GM19397 (cell line): ENCODE measurements at regions not wholly inside any gene's neighbourhood (a gene's known extent, or its start where the extent isn't known, plus 50 kb on each side); places are given as distances from the start of the nearest gene placed in this dataset.

ENCODE experiments used
- ATAC-seq: cut with Tn5 transposase; IDR thresholded peaks from one replicate; pipeline ENCODE4 v1.9.1; 2021; ENCODE audit warnings: mild to moderate bottlenecking, moderate library complexity; ENCODE audit not compliant: unreplicated experiment

DNA sequence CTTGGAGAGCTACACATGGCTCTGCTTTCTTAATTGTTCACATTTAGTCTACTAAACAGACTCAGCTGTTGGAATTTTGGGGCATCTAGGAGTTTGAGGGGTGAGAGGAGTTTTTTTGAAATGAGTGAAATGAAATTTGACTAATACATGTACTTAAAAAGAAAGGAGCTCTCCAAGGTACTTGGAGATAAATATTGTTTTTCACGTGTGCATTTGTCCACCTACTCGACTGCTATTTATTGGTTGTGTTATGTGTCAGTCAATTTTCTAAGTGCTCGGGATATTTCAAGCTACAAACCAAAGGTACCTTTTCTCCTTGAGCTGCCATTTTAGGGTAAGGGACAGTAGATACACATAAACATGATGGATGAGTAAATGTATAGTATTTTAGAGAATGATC is 697.0 kb downstream of the LIG4 start:
- no peak for ATAC-seq

DNA sequence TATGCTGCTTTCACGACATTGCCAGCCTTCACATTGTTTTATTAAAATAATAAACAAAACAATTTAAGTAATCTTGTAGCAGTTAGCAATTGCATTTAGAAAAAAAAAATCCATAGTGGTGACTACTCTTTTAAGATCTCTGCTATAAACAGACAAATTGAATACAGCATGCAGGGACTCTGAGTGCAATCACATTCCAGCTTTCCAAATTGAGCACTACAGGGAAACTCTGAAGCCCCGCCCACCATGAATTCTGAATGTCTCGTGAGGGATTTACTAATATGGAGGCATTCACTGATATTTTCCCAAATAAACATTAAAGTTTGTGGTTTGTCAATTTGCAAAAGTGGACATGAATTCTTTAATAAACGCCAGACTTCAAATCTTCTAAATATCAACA is 698.8 kb downstream of the LIG4 start:
- ATAC-seq = no peak

DNA sequence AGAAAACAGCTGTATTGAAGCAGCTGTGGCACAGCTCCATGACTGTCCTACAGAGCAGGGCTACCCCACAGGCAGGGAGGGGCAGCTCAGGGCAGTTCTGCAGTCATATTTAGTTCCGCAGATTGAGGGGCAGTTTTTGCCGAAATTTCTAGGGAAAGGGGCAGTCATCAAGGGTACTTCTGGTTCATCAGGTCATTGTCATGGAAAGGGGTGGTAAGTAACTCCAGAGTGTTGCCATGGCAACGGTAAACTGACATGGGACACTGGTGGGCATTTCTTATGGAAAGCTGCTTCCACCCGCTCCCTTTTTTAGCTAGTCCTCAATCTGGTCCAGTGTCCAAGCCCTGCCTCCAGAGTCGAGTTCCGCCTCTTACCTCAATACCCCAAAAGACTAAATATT is 702.8 kb downstream of the LIG4 start:
- ATAC-seq = no peak

DNA sequence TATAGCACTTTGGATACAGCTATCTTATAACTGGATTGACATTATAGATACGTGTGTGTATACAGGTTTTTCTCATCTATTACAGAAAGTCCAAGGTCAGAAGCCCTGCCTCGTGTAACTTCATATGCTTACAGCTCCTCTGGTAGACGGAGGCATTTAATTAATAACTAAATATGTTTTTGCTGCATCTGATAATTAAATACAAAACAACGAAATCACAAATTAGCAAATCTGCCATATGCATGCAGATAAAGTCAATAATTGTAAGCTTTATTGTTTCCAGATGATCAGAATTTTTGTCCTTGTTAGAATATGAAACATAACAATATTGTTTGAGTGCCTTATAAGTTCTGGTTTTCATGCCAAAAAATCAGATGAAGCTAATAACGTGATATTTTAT is 717.7 kb downstream of the LIG4 start:
- ATAC-seq = no peak

DNA sequence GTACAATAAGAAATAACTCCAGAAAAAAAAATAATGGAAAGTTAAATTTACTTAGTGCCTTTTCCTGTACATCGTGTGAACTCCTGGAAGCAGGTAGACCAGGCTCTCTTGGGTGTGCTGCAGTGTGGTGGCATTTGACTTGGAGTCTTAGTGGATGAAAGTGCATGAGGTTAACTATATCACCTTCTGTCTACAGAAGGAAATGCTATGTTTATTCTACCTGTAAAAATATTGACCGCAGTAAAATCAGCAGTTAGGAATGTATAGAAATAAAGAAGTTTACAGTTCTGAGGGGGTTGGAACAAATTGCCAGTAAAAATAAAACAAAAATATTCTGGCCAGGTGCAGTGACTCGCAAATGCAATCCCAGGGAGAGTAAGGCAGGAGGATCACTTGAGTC is 722.1 kb downstream of the LIG4 start:
- ATAC-seq = no peak

DNA sequence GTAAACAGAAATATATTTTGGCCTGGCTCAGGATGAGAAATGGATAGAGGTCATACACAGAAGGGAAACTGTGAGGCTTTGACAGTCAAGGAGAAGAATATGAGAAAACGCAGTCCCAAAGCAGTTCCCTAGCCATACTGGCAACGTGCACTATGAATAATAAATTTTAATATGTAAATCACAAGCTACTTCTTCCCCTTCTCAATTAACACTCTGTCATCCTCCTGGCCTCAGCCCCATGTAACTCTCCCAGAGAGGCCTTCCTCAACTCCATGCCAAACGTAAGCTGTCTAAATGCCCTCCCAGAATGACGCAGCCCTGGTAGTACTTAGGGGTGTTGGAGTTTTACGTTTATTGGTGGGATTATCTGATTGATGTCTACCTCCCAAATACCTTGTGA is 732.6 kb downstream of the LIG4 start:
- ATAC-seq = no peak

DNA sequence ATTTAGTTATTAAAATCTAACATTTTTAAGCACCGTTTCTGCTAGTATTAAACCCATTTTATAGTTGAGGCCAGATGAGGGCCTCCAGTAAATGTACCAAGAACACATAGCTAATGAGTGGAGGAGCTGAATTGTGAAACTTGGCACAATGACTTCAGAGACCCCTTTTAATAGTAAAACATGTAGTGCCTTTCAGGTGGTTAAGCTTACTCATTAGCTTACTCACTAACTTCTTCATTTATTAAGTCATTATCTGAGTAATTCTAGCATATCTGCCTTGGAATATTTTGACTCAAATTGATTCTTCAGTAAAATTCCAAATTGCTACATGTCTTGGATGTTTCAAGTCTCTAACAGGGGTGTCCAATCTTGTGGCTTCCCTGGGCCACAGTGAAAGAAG is 735.2 kb downstream of the LIG4 start:
- no peak for ATAC-seq

DNA sequence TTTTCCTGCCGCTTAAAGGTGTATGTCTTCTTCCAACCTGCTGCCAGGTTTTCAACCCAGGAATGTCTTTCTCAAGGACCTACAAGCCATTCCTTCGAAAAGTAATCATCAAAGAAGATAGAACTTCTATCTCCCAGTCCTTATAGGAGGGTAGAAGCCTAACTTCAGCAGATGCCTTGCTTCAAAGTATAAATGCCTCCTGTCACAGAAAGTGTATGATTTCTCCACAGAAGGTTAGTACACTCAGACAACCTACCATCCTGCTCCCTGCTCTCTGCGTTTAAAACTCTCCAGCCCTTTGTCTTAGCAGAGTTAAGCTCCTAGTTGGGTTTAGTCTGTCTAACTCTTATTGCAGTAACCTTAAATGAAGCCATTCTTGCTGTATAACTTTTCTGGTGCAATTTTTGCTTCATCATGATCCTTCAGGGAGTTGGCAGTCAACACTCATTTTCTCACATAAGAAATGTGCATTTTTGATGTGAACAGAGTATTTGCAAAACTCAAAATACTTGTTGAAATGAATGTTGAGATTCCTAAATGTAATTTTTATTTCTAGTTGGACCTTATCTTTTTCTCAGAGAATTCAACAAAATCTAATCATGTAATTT is 737.5 kb downstream of the LIG4 start:
- no peak for ATAC-seq

DNA sequence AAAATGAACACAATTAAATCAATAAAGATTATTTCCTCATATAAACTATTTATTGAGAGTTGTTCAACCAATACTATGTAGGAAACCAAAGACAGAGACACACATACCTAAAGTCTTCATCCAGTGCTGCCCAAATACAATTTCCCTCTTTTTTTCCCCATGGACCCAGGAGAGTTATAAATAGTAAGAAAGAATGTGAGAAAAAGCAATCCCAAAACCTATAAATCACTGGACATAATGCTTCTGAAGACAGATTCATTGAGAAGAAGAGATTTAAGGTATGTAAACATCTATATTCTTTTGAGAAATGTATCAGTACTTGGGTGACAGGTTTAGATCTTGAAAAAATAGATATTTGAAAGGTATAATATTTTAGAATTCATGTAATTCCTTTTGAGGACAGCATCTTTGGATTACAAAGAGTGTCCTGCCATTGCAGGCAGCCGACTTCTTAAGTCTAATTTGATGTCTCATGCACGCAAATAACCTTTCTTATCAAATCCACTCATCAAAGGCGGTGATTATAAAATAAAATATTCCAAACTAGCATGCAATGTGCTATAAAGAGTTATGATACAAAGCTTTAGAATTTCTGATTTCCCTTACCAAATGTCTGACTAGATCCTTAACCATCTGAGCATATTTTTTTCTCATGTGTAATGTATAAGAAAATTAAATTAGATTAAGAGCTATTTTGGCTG is 739.4 kb downstream of the LIG4 start:
- no peak for ATAC-seq

DNA sequence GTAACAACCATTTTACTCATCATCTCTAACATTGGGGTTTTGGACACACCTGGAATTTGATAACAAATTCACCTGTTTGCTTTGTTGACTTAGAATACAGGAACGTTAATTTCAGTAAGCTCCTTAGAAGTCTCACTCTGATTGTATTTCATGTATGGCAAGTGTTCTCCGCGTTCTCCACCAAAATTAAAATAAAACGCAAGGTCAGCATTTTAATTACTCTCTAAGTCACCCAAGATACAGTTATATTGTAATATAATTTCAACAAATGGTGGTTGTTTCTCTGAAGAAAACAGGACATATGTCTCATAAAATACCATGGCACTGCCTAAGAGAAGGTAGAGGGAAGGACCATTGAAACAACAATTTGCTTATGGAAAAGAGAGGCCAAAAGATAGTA is 742.1 kb downstream of the LIG4 start:
- no peak for ATAC-seq

DNA sequence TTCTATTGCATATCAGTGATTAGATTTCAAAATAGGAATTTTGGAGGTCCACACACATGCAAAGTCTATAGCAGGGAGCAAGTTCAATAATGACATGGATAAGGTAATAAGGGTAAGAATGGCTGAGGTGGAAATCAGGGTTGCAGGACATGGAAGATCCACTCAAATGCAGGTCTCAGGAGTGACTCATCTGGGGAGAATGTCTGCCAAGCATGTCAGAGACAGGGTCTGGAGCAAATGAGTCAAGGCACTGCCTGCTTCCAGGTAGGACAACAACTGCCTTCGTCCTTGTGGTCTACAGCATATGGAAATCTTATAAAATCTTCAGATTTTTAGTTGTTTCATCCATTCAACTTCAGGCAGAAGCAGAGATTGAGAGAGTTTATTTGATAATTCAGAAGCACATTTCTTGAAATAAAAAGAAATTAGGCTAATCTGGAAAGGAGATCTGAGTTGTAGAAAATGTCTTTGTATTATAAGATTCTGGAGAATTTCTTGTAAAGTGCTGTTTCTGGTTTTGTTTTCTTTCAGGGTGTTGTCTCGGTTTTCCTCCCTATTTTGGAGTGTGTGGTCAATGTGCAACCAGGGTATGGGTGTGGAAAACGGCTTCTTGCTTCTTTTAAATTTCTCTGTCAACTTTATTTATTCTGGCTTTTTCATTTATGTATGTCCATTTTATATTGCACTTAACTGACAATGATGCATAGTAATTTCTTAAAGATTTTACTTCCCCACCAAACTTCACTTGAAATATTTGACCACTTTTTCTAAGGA is 748.8 kb downstream of the LIG4 start:
- ATAC-seq = no peak

DNA sequence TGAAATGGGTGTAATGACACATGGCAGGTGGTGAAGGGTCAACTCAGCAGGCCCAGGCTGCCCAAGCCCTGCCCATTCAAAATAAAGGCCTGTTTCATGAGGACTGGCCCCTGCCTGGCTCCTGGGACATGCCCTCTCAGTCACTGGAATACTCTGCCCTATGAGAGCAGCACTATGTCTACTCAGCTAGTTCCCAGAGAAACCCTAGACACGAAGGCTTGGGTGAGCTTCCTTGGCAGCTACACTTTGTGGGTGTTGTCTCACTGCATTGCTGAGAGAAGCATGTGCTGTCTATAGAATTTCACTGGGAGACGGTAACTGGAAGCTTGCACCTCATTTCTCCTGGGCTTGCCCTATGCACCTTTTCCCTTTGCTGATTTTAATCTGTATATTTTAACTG is 752.8 kb downstream of the LIG4 start:
- no peak for ATAC-seq

DNA sequence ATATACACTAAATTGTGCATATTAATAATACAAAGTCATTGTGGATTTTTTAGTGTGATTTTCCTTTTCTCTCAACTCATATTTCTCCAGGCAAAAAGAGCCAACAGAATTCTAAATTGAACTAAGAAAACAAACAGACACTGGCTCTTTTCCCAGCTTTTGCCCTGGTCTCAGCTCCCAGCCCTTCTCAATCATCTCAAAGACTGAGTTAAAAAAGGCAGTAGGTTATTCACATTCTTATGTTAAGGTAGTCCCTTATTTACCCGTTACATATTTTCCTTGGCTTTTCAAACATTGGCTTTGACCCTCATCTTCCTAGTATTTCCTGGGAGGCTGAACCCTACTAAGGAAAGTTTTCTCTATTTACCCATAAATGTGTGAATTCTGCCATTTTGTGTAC is 753.6 kb downstream of the LIG4 start:
- ATAC-seq = no peak

DNA sequence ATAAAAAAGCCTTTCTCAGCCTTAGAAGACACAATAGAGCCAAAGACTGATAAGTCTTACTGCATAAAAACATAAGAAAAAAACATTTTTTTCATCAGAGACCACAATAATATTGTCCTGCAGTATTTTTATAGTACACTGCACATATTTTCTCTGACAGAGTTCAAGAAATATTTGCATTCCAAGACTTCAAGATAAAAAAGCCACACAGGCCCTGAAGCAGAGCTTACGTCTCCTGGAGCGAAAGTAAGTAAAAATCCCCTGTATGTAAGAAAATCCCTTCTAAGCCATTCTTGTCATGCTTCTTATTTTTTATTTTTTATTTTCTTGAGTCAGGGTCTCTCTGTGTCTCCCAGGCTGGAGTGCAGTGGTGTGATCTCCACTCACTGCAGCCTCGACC is 755.9 kb downstream of the LIG4 start:
- no peak for ATAC-seq

DNA sequence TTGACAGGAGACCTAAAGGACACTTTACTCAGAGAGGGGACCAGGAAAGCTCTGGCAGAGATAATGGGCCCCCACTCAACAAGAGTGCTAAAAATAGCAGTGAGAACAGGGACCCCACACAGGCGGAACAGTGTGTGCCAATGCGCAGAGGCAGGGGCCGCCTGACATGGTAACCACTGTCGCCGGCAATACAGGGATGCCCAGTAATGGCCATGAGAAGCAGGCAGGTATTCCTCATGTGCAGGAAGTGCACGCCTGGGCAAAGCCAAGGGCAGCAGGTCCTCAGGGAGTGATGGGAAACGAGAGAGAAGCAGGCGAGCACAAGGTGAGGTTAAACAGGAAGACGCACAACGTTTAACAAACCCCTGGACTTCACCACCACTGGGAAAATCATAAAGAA is 757.1 kb downstream of the LIG4 start:
- no peak for ATAC-seq

DNA sequence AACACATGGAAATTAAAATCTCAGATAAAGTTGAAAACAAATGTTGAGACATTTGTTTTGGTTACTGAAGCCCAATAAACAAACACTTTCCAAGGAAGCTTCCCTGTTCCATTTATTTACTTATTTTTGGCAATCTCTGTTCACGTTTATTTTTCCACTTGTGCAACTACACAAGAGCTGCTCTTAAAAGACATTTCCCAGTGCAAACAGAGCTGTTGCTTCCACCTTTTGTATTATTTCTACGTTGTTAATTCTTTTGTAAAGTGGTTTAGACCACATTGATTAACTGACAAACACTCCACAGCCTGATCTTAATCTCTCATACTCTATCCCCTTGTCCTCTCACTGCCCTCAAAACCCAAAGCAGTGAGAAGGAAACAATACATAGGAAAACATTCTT is 757.6 kb downstream of the LIG4 start:
- ATAC-seq = no peak

DNA sequence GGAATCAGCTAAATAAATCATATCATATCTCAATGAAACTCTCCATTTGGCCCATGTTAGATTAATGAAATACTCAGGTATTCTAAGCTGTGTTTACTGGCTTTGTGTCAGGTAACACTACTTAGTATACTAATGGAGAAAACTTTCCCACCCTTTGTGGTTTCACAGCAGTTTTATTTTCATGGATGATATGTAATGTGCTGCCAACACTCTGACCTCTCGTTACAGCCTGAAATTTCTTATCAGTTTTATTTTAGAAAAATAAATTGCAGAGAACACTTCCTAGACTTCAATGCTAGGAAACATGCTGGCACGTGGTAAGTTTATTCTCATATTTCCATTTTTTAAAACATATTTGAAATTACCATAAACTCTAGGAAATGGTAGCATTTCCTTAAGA is 758.9 kb downstream of the LIG4 start:
- no peak for ATAC-seq

DNA sequence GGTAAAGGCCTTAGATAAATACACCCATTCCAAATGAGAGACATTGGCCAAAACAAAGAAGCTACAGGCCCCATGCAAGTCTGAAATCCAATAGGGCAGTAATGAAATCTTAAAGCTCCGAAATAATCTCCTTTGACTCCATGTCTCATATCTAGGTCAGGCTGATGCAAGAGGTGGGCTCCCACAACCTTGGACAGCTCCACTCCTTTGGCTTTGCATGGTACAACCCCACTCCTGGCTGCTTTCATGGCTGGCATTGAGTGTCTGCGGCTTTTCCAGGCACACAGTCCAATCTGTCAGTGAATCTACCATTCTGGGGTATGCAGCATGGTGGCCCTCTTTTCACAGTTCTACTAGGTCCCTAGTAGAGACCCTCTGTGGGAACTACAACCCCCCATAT is 762.5 kb downstream of the LIG4 start:
- no peak for ATAC-seq

DNA sequence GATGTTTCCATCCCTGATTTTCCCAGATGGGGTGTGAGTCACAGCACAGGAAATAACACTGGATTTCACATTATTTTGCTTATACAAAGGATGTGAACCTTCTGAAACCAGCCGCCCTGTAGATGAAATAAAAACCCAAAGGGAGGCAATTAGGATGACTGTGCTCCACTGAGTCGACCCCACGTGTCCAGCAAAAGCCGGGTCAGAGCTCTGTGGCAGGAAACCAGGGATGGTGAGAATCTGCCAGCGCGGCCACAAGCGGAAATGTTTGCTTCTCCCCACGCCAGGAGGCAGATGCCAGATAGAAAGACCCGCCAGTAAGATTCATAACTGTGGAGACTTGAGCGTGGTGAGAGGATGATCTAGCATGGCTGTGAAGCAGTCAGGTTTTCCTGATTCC is 764.4 kb downstream of the LIG4 start:
- ATAC-seq = no peak

DNA sequence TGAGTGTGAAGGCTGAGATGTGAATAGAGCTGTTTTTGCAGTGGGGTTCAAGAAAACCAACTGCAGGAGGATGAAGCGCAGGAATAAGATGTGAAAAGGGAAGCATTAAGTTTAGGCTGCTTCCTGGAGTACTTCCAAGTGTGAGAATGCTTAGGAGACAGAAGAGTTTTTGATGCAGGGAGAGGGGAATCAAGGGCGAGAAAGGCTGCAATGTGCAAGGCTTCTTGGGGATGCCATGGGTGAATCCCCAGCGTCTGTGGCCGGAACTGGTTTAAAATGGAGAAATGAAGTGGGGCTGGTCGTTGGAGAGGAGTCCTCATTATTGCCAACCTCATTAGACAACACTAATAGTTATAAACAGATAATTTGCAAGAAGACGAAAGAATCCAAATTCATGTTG is 764.9 kb downstream of the LIG4 start:
- no peak for ATAC-seq

DNA sequence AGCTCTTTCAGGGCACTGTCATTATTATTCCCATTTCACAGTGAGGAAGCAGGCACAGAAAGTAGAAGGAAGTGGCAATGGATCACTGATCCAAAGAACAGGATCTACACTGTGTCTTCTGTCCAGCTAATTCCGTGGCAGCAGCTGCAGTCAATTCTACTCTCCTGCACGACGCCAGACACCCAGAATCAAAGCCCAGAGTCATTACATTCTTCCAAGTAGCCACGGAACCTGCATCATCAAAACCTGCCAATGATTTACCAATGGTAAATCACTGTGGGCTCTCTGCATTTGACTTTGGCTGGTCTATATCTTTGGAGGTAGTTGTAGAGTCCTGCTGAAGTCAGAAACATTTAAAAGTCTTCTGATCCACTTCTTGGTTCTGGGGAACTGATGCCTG is 767.7 kb downstream of the LIG4 start:
- no peak for ATAC-seq

DNA sequence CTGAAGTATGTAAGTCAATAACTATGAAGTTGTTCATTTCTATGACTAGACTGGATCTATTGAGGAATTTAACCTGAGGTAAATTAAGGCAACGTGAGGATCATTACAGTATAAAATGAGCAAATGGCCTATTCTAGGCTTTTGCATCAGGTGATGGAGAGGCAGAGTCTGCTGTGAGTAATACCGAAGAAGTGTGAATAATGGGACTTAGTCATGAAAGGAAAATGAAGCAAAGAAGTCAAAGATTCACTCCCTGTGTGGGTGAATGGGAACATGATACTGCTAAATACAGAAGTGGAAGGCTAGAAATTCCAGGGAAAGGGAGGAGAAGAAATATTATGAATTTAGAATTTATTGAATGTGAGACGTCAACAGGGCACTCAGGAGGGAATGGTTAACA is 774.1 kb downstream of the LIG4 start:
- ATAC-seq = no peak
